ENCODE measurements at regions not wholly inside any gene's neighbourhood (a gene's known extent, or its start where the extent isn't known, plus 50 kb on each side); places are given as distances from the start of the nearest gene placed in this dataset.
"Not testable (repeated sequence)": the region's sequence is repeated elsewhere in the genome, so short reads cannot be mapped to it uniquely, and the experiment has no call there.

GRCh38 chr1:65063025-65063424 lies 85.0 kb upstream of the AK4 start:
- DNase-seq: no peak

- DNase-seq: no peak
Observed at GRCh38 chr1:65064981-65065380, 83.0 kb upstream of the AK4 start.

GRCh38 chr1:65065524-65066418 lies 82.2 kb upstream of the AK4 start:
- no peak for DNase-seq

DNA sequence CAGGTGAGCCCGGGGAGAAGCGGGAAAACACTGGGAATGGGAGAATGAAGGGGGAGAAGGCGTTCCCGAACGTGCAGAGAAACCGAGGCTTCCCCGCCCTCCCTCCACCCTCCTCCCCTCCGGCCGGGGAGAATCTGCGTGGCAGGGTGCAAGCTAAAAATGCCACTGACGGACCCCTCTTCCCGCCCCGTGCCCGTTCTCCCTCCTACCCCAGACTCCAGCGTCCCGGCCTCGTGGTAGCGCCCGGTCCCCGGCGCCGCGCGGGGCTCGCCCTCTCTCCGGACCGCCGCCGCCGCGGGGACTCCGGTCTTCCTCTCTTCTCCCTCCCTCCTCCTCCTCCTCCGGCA lies 81.6 kb upstream of the AK4 start:
- DNase-seq: no peak

DNA sequence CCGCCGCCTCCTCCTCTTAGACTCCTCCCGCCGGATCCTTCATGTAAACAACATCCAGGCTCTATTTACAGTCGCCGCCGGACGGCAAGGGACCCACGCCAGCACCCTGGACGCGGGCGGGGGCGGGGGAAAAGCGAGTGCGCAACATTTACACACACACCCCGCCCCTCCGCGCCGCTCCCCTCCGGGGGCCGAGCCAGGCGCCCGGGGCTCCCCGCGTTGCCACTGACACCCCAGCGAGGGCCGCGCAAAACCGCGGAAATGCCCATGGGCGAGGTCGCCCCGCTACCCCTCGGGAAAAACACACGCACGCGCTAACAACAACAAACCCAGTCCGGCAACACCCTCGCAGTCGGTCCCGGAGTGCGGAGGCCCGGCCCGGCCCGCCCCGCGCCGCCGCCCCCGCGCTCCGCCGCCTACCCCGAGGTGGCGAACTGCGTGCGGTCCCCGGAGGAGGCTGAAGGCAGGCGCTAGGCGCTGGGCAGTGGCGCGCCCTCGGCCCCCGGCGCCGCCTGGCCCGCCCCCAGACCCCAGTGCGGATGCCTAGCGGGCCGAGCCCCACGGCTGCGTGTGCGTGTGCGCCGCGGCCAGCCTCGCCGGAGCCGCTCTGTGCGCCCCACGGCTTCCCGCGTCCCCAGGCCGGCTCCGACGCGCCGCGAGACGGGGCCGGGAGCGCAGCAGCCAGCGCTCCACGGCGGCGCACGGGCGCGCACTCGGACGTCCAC lies 81.1 kb upstream of the AK4 start:
- DNase-seq: peak; percentile 72

DNA sequence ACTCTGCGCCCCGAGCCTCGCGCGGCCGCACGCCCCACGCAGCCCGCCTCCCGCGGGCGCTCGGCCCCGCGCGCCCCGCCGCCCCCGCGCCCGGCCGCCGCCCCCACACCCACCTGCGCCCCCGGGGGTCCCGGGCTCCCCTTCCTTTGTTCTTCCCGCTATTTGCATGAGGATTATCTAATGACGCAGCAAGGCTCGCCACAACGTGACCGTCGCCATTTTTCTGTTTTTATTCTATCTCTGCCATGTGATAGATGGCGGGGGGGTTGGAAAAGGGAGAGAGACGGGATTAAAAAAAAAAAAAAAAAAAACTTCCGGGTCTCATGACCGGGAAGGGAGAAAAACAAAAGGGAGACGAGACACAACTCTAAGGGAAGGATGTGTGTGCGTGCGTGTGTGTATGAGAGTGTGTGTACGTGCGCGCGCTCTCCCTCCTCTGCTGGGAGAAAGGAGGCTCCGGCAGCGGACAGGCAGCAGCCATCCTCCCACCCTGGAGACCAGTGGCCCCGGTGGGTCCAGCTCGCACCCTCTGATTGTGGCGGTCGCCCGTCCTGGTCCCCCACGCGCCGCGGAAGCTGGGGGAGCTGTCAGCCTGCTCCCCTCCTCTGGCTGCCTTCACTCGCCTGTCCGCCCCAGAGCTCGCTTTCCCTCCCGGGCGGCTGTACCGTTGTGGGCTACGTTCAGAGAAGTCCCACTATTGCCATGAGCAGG lies 80.4 kb upstream of the AK4 start:
- peak; percentile 63 for DNase-seq

GRCh38 chr1:65068202-65069010 lies 79.6 kb upstream of the AK4 start:
- peak; percentile 33 for DNase-seq

DNA sequence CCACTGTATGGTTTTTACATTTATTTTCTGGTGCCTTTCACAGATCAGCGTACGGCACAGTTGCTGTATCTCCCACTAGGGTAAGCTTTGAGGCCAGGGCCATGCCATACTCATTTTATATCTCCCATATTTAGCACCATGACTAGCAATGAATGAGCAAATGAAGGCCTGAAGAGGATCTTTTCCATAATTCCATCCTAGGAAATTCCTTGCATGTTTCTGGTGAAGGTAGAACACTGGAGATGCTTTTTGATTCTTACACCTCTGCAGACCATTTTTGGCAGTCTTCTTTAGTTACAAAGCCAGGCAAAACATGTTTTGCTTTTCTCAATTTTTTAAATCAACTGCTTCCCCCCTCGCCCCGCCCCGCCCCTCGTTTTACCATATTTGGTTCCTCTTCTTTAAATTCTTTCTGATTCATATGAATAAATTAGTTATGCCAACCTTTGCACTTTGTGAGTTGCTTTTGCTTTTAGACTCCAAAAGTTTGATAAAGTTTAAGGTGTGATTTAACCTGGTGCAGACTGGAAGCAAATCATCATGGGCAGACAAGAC lies 78.9 kb upstream of the AK4 start:
- DNase-seq: peak; percentile 69

DNA sequence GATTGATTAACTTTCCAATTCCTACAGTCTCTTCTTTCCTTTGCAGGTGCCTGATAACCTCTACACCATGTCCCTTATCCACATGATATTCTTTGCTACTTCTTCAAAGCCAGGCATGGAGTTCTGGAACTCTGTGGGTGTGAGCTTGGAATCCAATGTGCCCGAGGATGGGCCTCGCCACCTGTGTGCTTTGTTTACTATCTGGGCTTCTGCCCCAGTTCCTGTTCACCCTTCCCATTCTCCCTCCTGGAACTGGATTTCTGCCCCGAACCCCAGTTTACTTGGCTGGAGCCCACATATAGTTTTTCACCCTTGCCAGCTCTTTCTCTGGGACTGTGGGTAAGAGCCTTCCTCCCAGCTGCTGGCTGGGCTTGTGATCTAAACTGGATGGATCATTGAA lies 75.2 kb upstream of the AK4 start:
- no peak for DNase-seq

GRCh38 chr1:65075123-65075976 lies 72.7 kb upstream of the AK4 start:
- DNase-seq: peak; percentile 67

- DNase-seq: no peak
Observed at GRCh38 chr1:65077369-65077768, 70.6 kb upstream of the AK4 start.

DNA sequence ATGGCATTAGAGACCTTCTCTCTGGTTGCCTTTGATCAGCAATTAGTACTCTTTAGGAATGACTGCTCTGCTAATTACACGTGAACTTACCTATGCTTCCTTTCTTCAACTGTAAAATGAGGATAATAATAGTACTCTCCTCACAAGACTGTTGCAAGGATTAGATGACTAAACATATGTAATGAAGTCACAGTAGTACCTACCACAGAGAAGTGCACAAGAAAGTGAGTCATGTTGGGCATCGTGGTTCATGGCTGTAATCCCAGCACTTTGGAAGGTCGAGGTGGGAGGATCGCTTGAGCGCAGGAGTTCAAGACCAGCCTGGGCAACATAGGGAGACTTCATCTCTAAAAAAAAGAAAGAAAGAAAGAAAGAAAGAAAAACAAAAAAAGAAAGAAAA lies 68.1 kb upstream of the AK4 start:
- no peak for DNase-seq

- DNase-seq: no peak
Observed at GRCh38 chr1:65082346-65083040, 65.5 kb upstream of the AK4 start.

- DNase-seq: no peak
Observed at GRCh38 chr1:65083263-65083896, 64.6 kb upstream of the AK4 start.

- DNase-seq: no peak
Observed at GRCh38 chr1:65084066-65084465, 63.9 kb upstream of the AK4 start.

DNA sequence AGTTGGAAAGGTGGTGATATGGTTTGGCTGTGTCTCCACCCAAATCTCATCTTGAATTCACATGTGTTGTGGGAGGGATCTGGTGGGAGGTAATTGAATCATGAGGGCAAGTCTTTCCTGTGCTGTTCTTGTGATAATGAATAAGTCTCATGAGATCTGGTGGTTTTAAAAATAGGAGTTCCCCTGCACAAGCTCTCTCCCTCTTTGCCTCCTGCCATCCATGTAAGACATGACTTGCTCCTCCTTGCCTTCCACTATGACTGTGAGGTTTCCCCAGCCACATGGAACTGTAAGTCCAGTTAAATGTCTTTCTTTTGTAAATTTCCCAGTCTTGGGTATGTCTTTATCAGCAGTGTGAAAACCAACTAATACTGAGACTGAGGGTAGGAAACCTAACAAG lies 60.5 kb upstream of the AK4 start:
- not testable (repeated sequence) for DNase-seq

DNA sequence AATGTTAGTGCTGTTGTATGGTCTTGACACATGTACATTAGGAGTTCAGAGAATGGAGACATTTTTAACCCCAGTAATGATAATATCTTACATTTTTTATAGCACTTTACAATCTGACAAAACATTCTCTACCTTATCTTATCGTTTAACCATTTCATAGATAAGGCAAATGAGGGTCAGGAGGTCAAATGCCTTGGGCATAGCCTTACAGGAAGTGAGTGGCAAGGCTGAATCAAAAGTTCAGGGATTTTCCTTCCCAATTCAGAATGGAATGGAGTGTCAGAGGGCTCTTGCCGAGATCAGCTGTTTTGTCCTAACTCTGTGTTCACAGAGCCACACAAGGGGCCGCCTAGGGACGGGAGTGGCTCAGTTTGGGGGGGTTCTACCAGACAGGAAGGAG lies 57.6 kb upstream of the AK4 start:
- no peak for DNase-seq

- no peak for DNase-seq
Observed at GRCh38 chr1:65092691-65093090, 55.3 kb upstream of the AK4 start.

GRCh38 chr1:65097076-65097475 lies 50.9 kb upstream of the AK4 start:
- no peak for DNase-seq

Measured in activated CD4-positive, alpha-beta T cell treated with anti-CD3 and anti-CD28 coated beads for 48 hours (primary cell).